HG03354 (cell line): ENCODE measurements at regions not wholly inside any gene's neighbourhood (a gene's known extent, or its start where the extent isn't known, plus 50 kb on each side); places are given as distances from the start of the nearest gene placed in this dataset.
"Not testable (repeated sequence)": the region's sequence is repeated elsewhere in the genome, so short reads cannot be mapped to it uniquely, and the experiment has no call there.

Source experiments
- ATAC-seq: cut with Tn5 transposase; IDR thresholded peaks from one replicate; pipeline ENCODE4 v1.9.1; 2021; ENCODE audit warnings: mild to moderate bottlenecking; ENCODE audit not compliant: unreplicated experiment, poor library complexity, severe bottlenecking

- not testable (repeated sequence) for ATAC-seq
Measured at GRCh38 chrX:23458957-23459356, 124.3 kb downstream of the PTCHD1 start.

GRCh38 chrX:23465105-23465791 is 130.6 kb downstream of the PTCHD1 start:
- no peak for ATAC-seq

- ATAC-seq, result no peak
Measured at GRCh38 chrX:23465985-23466384, 131.3 kb downstream of the PTCHD1 start.

- ATAC-seq, result no peak
Measured at GRCh38 chrX:23478056-23478455, 143.4 kb downstream of the PTCHD1 start.

- ATAC-seq, result no peak
Measured at GRCh38 chrX:23478561-23478960, 143.9 kb downstream of the PTCHD1 start.

GRCh38 chrX:23482561-23482960 is 147.9 kb downstream of the PTCHD1 start:
- no peak for ATAC-seq

- no peak for ATAC-seq
Measured at GRCh38 chrX:23483396-23483795, 148.7 kb downstream of the PTCHD1 start.

GRCh38 chrX:23493941-23494374 is 159.3 kb downstream of the PTCHD1 start:
- peak; percentile 87 for ATAC-seq

- ATAC-seq, result no peak
Measured at GRCh38 chrX:23494741-23495140, 160.1 kb downstream of the PTCHD1 start.

GRCh38 chrX:23497919-23498318 is 163.3 kb downstream of the PTCHD1 start:
- no peak for ATAC-seq

- ATAC-seq, result no peak
Measured at GRCh38 chrX:23501974-23502373, 165.3 kb upstream of the PRDX4 start.

- ATAC-seq, result no peak
Measured at GRCh38 chrX:23503835-23504539, 163.3 kb upstream of the PRDX4 start.

GRCh38 chrX:23504540-23504884 is 162.8 kb upstream of the PRDX4 start:
- ATAC-seq, result no peak

- no peak for ATAC-seq
Measured at GRCh38 chrX:23504895-23505294, 162.4 kb upstream of the PRDX4 start.

GRCh38 chrX:23505531-23506303 is 161.6 kb upstream of the PRDX4 start:
- ATAC-seq, result no peak

- no peak for ATAC-seq
Measured at GRCh38 chrX:23509256-23509655, 158.0 kb upstream of the PRDX4 start.

- no peak for ATAC-seq
Measured at GRCh38 chrX:23511793-23512192, 155.5 kb upstream of the PRDX4 start.

- ATAC-seq, result no peak
Measured at GRCh38 chrX:23513121-23513520, 154.2 kb upstream of the PRDX4 start.

- no peak for ATAC-seq
Measured at GRCh38 chrX:23514082-23514481, 153.2 kb upstream of the PRDX4 start.

- peak; percentile 55 for ATAC-seq
Measured at GRCh38 chrX:23515028-23515427, 152.3 kb upstream of the PRDX4 start.
